ENCODE measurements at regions not wholly inside any gene's neighbourhood (a gene's known extent, or its start where the extent isn't known, plus 50 kb on each side); places are given as distances from the start of the nearest gene placed in this dataset.

GRCh38 chr1:3954170-3955169, 54.4 kb upstream of the C1orf174 start:
- DNase-seq: no peak

DNA sequence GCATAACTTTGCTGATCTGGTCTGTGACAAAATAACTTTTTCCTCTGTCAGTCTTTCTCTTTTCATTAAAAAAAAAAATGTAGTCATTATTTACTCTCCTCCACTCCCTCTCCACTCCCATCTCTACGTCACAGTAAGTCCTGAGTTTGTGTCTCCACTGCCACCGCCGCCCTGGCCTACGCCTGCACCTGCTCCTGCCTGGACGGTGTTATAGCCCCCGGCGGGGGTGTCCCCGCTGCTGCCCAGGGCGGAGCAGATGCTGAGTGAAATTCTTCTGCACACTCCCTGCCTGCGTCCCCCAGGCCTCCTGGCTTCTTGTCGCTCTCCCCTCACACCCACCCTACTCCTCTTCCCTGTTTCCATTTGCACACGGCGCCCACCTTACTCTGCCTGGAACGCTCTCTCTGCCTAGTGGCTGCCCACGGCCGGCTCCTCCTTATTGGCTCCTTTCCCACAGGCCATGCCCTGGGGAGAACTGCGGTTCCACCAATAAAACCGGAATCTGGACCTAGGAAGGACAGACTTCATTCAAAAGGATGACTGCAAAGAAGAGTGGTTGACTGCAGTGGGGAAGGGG, 55.2 kb upstream of the C1orf174 start:
- DNase-seq: no peak

- DNase-seq: no peak
Observed at GRCh38 chr1:3956527-3957170, 56.6 kb upstream of the C1orf174 start.

DNA sequence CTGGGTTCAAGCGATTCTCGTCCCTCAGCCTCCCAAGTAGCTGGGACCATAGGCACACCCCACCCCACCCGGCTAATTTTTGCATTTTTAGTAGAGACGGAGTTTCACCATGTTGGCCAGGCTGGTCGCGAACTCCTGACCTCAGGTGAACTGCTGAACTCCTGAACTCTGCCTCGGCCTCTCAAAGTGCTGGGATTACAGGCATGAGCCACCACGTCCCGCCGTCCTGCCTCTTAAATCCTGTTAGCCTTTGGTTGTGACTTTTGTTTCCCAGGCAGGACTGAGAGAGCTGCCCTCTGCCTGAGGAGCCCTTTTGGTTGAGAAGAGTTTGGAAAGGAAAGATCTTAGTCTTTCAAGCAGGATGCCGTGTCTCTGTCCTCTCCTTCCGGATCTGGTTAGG, 59.3 kb upstream of the C1orf174 start:
- DNase-seq: no peak

GRCh38 chr1:3963554-3963953, 63.5 kb upstream of the C1orf174 start:
- DNase-seq: no peak

GRCh38 chr1:3965693-3966092, 65.6 kb upstream of the C1orf174 start:
- no peak for DNase-seq

- DNase-seq: no peak
Observed at GRCh38 chr1:3968851-3969250, 68.8 kb upstream of the C1orf174 start.

GRCh38 chr1:3971981-3972380, 71.9 kb upstream of the C1orf174 start:
- no peak for DNase-seq

- DNase-seq: no peak
Observed at GRCh38 chr1:3975903-3976630, 76.0 kb upstream of the C1orf174 start.

DNA sequence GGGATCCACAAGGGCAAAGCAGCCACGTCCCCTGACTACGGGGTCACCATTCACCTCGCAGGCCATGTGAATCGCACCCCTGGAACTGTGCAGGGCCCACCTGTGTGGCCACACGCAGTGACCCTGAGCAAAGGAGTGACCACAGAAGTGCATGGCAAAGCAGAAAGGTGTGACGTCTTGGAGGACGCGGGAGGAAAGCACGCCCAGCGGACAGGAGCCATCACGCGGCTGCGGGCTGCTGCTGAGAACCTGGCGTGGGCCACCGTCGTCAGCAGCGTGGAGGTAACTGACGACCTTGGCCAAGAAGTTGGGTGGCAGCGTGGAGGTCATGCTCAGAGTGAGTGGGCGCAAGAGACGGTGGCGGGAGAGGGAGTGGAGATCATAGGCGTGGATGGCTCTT, 76.7 kb upstream of the C1orf174 start:
- no peak for DNase-seq

DNA sequence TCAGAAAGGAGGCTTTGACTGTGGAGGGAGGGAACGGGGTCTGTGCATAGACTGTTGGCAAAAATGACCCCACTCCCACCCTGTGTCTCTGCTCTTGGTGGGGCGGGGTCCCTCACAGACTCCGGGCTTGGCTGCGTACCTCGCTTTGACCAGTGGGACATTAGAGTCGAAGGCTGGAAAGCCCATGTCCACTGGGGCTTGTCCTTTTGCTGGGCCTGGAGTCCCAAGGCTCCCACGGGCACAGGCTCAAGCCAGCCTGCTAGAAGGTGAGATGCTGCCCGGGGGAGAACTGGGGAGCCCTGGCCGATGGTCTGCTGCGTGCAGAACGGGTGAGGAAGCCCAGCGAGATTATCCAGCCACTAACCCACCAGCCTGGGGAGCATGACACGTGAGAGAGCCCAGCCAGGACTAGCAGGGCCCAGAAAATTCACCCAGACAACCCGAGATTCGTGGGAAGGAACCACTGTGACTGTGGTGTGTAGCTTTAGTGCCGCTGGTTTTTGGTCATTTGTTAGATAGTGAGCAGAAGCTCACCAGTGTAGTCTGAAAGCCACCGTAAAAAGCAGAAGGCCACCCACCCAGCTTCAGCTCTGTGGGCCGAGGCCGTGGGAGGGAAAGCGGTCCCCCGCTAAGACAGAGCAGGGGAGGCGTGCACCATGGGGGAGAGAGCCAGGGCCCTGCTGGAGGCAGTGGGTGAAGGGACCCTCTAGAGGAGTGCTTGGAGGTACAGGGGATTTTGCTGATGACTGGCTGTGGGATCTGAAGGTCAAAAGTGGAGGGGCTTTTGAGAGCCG, 78.3 kb upstream of the C1orf174 start:
- no peak for DNase-seq

- DNase-seq: no peak
Observed at GRCh38 chr1:3978990-3979325, 78.9 kb upstream of the C1orf174 start.

GRCh38 chr1:3981261-3981660, 81.2 kb upstream of the C1orf174 start:
- no peak for DNase-seq

DNA sequence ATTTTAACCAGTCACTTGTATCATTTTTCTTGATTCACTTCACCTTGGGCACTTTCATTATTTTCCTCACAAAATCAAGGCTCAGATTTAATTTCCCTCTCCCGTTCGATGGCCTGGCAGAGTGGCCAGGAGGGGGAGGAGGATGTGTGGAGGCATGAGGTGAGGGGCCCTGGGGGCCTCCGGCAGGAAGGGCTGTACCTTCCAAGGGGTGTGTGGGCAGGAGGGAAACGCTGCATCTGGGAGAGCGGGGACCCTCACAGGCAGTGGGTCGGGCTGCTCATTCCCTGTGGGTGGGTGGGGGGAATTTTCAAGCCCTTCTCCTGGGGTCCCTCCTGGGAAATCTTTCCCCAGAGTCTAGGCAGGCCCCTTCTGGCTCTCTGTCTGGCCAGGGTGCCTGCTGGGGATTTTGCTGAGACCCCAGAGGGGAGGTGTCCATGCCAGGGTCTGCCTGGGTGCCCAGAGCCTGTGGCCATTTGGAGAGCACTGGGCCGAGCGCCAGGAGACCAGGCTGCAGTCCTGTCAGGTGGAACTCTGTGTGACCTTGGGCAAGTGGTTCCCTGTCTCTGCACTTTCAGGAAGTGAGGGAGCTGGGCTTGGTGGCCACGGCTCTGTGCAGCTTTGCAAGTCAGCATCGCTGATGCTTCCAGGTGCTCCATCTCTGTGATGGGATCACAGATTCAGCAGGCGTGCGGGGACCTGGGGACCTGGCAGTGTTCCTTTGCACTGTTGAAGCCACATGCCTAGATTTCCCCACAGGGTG, 81.9 kb upstream of the C1orf174 start:
- DNase-seq: no peak

GRCh38 chr1:3983181-3983580, 83.1 kb upstream of the C1orf174 start:
- no peak for DNase-seq

DNA sequence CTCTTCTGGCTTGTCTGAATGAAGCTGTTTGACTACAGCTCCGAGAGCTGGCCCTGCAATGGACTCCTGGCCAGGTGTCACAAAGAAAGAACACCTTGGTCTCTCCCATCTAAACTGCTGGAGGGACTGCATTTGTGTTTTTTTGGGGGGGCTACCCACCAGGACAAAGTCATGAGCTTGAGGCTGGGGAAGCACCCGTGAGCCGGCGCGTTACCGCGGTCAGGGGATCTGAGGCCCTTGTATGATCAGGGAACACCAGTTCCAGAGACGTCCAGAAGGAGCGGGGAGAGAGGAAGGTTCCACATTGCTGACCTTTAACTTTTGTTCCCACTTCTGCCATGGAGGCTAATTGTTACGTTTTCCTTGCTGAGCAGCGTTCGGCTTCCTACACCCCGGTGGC, 84.5 kb upstream of the C1orf174 start:
- no peak for DNase-seq

- DNase-seq: no peak
Observed at GRCh38 chr1:3986686-3987218, 86.7 kb upstream of the C1orf174 start.

GRCh38 chr1:3987669-3988235, 87.7 kb upstream of the C1orf174 start:
- DNase-seq: no peak

- DNase-seq: no peak
Observed at GRCh38 chr1:3988431-3988830, 88.4 kb upstream of the C1orf174 start.

DNA sequence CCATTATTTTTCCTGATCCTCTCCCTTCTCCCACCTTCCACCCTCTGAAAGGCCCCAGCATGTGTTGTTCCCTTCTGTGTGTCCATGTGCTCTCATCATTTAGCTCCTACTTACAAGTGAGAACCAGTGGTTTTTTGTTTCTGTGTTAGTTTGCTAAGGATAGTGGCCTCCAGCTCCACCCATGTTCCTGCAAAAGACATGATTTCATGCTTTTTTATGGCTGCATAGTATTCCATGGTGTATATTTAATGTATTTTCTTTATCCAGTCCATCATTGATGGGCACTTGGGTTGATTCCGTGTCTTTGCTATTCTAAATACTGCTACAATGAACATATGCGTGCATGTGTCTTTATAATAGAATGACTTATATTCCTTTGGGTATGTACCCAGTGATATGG, 89.4 kb upstream of the C1orf174 start:
- no peak for DNase-seq

- DNase-seq: no peak
Observed at GRCh38 chr1:3992103-3992556, 92.1 kb upstream of the C1orf174 start.

Measured in activated gamma-delta T cell treated with Interleukin-2 at 50 U/mL for 16 hours (primary cell).